Keratinocyte (primary cell): ENCODE measurements at regions not wholly inside any gene's neighbourhood (a gene's known extent, or its start where the extent isn't known, plus 50 kb on each side); places are given as distances from the start of the nearest gene placed in this dataset.

Experiments
- EZH2 ChIP-seq: IDR thresholded peaks from one replicate; pipeline ENCODE4 v1.6.1; 2012; ENCODE audit warnings: inconsistent platforms, mild to moderate bottlenecking, low read length, moderate library complexity
- TF ChIP-seq, protein P1 (sequence below), 3 experiments: IDR thresholded peaks in 1 of 3; conservative IDR thresholded peaks in 1 of 3; optimal IDR thresholded peaks in 1 of 3; 2 replicates in 2 of 3; 3 replicates in 1 of 3; pipeline versions ENCODE3 to v1.5.1; 2011; ENCODE audit warnings: low read length in 3 of 3, mild to moderate bottlenecking in 3 of 3, moderate library complexity in 2 of 3, control low read depth in 1 of 3, inconsistent platforms in 1 of 3; ENCODE audit not compliant: insufficient read depth in 2 of 3; ENCODE audit errors: extremely low read depth in 1 of 3

DNA sequence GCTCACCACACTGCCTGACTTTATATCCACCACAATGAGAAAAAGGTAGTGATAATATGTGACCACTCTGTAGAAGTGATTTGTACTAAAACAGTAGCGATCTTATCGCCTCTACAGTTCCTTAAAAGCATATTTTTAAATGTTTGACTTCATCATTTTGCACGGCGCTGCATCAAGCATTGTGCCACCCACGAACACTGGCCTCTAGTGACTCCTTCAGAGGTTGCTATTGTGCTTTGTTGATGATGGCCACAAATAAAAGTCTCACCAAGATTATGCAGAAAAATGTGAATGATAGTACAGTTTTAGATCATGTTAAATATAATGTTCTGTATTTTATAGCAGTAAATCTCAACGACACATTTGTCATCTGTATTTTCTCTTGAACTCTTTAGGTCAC is 186.5 kb upstream of the NCAM2 start:
- TF ChIP-seq, protein P1, sequence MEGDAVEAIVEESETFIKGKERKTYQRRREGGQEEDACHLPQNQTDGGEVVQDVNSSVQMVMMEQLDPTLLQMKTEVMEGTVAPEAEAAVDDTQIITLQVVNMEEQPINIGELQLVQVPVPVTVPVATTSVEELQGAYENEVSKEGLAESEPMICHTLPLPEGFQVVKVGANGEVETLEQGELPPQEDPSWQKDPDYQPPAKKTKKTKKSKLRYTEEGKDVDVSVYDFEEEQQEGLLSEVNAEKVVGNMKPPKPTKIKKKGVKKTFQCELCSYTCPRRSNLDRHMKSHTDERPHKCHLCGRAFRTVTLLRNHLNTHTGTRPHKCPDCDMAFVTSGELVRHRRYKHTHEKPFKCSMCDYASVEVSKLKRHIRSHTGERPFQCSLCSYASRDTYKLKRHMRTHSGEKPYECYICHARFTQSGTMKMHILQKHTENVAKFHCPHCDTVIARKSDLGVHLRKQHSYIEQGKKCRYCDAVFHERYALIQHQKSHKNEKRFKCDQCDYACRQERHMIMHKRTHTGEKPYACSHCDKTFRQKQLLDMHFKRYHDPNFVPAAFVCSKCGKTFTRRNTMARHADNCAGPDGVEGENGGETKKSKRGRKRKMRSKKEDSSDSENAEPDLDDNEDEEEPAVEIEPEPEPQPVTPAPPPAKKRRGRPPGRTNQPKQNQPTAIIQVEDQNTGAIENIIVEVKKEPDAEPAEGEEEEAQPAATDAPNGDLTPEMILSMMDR (optimal IDR thresholded peaks at IDR 0.05 in 1 of 3, IDR thresholded peaks at IDR 0.05 in 1 of 3, conservative IDR thresholded peaks at IDR 0.05 in 1 of 3; ENCODE audit: extremely low read depth in 1 of 3, insufficient read depth in 2 of 3, low read length in 3 of 3), result no peak
- TF ChIP-seq EZH2, result no peak
